ENCODE measurements at regions not wholly inside any gene's neighbourhood (a gene's known extent, or its start where the extent isn't known, plus 50 kb on each side); places are given as distances from the start of the nearest gene placed in this dataset.

DNA sequence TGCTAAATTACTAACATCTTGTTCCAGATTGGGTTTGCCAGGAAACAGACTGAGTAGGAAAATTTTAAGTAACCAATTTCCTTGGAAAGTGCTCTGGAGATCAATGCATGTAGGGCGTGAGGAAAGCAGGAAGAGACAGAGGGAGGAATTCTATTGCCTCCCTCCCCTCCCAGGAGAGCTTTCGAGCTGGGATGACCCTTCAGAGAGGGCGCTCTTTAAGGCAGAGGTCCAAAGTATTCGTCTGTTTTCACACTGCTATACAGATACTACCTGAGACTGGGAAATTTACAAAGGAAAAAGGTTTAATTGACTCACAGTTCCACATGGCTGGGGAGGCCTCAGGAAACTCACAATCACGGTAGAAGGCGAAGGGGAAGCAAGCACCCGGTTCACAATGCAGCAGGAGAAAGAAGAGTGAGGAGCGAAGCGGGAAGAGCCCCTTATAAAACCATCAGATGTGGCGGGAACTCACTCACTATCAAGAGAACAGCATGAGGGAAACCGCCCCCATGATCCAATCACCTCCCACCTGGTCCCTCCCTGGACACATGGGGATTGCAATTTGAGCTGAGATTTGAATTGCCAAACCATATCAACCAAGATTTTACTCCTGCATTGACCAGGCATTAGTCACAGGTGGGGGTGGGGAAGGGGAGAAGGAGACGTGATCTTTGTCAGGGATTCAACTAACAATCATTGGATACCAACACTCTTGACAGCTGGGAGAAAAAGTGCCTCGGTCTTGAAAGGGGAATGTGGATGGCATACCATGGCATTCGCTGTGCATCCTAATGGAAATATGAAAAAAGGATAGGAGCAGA, 63.8 kb downstream of the SLITRK2 start:
- H3K27ac ChIP-seq: no peak overlapping the region
- no peaks in the 10 kb centered on the region for H3K36me3 ChIP-seq
- no peaks in the 10 kb centered on the region for H3K27me3 ChIP-seq
- DNase-seq: no peak
- intact Hi-C loops (cut with DNase I; ENCODE audit: low total_unique reads): no loop called here
- TF ChIP-seq, protein P1, sequence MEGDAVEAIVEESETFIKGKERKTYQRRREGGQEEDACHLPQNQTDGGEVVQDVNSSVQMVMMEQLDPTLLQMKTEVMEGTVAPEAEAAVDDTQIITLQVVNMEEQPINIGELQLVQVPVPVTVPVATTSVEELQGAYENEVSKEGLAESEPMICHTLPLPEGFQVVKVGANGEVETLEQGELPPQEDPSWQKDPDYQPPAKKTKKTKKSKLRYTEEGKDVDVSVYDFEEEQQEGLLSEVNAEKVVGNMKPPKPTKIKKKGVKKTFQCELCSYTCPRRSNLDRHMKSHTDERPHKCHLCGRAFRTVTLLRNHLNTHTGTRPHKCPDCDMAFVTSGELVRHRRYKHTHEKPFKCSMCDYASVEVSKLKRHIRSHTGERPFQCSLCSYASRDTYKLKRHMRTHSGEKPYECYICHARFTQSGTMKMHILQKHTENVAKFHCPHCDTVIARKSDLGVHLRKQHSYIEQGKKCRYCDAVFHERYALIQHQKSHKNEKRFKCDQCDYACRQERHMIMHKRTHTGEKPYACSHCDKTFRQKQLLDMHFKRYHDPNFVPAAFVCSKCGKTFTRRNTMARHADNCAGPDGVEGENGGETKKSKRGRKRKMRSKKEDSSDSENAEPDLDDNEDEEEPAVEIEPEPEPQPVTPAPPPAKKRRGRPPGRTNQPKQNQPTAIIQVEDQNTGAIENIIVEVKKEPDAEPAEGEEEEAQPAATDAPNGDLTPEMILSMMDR (IDR thresholded peaks at IDR 0.05): no peak
- no peaks in the 10 kb centered on the region for H3K4me1 ChIP-seq
- H3K4me3 ChIP-seq: no peak overlapping the region
- no peaks in the 10 kb centered on the region for H3K9me3 ChIP-seq

DNA sequence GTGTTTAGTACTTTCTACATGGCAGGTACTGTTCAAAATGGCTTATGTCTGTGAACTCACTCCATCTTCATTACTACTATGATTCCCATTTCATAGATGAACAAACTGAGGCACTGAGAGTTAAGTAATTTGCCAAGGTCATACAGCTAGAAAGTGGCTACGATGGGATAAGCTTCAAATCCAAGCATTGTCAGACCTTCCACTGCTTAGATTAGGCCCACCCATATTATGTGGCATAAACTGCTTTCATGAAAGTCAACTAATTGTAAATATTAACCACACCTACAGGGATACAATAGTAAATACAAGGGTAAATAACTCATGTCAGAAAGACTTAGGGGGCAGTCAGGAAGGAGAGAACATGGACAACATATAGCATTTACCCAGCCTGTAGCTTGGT, 68.8 kb downstream of the SLITRK2 start:
- H3K4me1 ChIP-seq: no peaks in the 10 kb centered on the region
- no peak overlapping the region for H3K27ac ChIP-seq
- H3K9me3 ChIP-seq: no peaks in the 10 kb centered on the region
- H3K27me3 ChIP-seq: no peaks in the 10 kb centered on the region
- no peak overlapping the region for H3K4me3 ChIP-seq
- TF ChIP-seq, protein P1 (IDR thresholded peaks at IDR 0.05): no peak
- DNase-seq: no peak
- H3K36me3 ChIP-seq: no peaks in the 10 kb centered on the region
- intact Hi-C loops (cut with DNase I; ENCODE audit: low total_unique reads): no loop called here

DNA sequence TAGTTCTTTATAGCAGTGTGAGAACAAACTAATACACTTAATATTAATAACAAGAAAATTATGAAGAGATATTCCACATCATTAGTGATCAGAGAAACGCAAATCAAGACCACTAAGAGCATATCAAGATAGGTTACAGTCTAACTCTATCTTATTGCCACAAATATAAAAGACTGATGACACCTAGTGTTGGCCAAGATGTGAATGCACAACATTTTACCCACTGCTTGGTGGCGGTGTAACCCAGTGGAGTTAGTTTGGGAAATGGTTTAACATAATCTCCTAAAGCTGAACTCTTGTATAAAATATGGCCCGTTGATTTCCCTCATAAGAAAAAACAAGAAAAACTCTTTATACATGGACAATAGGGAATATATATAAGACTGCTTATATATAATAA, 92.4 kb downstream of the SLITRK2 start:
- TF ChIP-seq, protein P1 (IDR thresholded peaks at IDR 0.05): no peak
- H3K27me3 ChIP-seq: no peaks in the 10 kb centered on the region
- no peak overlapping the region for H3K27ac ChIP-seq
- intact Hi-C loops (cut with DNase I; ENCODE audit: low total_unique reads): no loop called here
- H3K4me3 ChIP-seq: no peak overlapping the region
- no peaks in the 10 kb centered on the region for H3K9me3 ChIP-seq
- no peak for DNase-seq
- H3K4me1 ChIP-seq: no peaks in the 10 kb centered on the region
- no peaks in the 10 kb centered on the region for H3K36me3 ChIP-seq

DNA sequence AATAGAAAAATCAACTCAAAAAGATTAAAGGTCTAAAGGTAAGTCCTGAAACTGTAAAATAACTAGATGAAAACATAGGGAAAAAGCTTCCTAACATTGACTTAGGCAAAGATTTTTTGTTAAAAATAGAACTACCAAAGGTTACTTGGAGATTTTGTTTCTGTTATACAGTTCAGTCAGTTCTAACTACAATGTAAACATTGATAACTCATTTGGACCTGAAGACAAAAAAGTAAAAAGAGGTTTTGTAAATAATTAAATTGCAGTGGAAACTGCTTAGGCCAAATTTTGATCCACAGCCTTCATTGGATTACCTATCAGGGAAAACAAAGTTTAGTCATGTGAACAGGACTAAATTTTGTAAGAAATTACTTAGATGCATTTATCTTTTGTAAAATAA, 101.8 kb downstream of the SLITRK2 start:
- H3K36me3 ChIP-seq: no peaks in the 10 kb centered on the region
- H3K27me3 ChIP-seq: no peaks in the 10 kb centered on the region
- no peak overlapping the region for H3K4me3 ChIP-seq
- TF ChIP-seq, protein P1 (IDR thresholded peaks at IDR 0.05): no peak
- H3K9me3 ChIP-seq: no peaks in the 10 kb centered on the region
- DNase-seq: no peak
- intact Hi-C loops (cut with DNase I; ENCODE audit: low total_unique reads): no loop called here
- no peaks in the 10 kb centered on the region for H3K4me1 ChIP-seq
- no peak overlapping the region for H3K27ac ChIP-seq

DNA sequence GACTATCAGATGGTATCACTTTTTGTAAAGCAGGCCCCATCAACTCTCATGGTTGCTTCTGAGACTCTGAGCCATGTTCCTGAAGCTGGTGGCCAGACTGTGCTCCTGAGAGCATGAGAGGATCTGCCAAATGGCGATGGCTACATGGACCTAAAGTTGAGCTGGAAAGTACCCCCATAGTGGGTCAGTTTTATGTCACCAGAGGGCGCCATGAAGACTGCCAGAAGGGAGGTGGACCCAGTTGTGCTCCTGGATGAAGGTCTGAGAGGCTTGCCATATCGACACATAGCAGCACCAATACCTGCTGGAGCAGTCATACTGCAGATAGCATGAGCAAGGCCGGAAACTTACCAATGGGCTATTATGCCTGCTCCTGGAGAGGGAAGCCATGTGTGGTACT, 105.7 kb downstream of the SLITRK2 start:
- Histone ChIP-seq H3K27me3 (no peaks in the 10 kb centered on the region), H3K9me3 (no peaks in the 10 kb centered on the region), H3K4me1 (no peaks in the 10 kb centered on the region), H3K36me3 (no peaks in the 10 kb centered on the region), H3K27ac (no peak overlapping the region), H3K4me3 (no peak overlapping the region)
- no peak for DNase-seq
- intact Hi-C loops (cut with DNase I; ENCODE audit: low total_unique reads): no loop called here
- TF ChIP-seq, protein P1 (IDR thresholded peaks at IDR 0.05): no peak

Measured in tibial artery (tissue), 4 donors.